Right renal pelvis (tissue), 4 donors: ENCODE measurements at regions not wholly inside any gene's neighbourhood (a gene's known extent, or its start where the extent isn't known, plus 50 kb on each side); places are given as distances from the start of the nearest gene placed in this dataset.

Experiments
- DNase-seq, 4 donors: peaks; one replicate each; pipeline ENCODE4 v3.0.0-alpha.2; 2013; ENCODE audit warnings: low read depth in 4 of 4, low spot score in 3 of 4, missing footprints in 1 of 4

DNA sequence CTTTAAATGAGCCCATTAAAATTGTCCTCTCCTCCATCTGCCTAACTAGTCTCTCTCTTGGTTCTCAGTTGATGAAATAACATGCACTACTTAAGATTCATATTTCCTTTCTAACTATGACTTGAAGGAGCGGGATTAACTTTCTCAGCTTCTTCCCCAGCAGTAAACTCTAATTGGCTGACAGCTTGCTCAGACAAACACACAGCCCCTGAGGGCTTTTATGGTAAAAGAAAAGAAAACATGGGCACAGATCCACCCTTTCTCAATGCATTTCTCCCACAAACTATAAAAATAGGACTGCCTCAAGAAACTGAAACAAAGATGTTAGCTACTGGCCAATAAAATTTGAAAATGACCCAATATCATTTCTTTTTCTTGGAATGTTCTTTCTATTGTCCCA lies 703.1 kb downstream of the ADGRL2 start:
- DNase-seq = no peak

GRCh38 chr1:82499022-82499421 lies 698.3 kb downstream of the ADGRL2 start:
- DNase-seq = peak in 1 of 4 donors; percentile 31

GRCh38 chr1:82494117-82494516 lies 693.4 kb downstream of the ADGRL2 start:
- no peak for DNase-seq

GRCh38 chr1:82492159-82492558 lies 691.4 kb downstream of the ADGRL2 start:
- DNase-seq = peak in 1 of 4 donors; percentile 28

DNA sequence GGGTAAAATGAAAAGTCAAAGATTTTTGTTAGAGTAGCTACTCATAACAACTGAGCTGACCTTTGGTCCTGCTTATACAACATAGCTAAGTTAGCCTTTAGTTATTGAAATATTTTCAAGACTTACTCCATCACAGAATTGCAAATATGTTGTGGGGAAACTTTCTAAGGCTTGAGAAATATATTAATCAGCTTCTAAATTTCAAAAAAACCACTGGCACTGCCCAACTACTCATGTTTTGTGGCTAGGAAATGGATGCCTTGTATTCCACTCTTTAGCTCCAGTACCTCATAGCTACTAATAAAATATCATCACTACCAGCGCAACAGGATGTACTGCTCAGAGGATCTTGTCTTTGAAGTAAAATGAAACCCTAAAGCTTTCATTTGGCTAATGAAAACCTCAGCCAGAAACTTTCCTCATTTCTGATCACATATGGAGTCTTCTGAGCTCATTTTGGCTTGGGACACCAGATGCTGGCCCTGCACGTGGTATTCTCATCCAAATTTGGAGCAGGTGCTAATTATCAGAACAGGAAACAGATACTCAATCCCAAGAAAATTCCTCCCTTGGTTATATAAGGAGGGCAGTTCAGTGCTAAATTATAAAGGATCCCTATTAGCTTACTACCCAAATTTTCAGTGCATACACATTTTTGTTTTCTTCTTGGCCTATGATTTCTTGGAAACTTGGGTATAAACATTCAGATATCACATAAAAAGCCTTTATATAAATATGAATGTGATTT lies 690.7 kb downstream of the ADGRL2 start:
- DNase-seq = no peak

- DNase-seq = no peak
Observed at GRCh38 chr1:82487778-82488177, 687.0 kb downstream of the ADGRL2 start.

GRCh38 chr1:82486969-82487368 lies 686.2 kb downstream of the ADGRL2 start:
- DNase-seq = no peak

- DNase-seq = no peak
Observed at GRCh38 chr1:82486468-82486867, 685.7 kb downstream of the ADGRL2 start.

DNA sequence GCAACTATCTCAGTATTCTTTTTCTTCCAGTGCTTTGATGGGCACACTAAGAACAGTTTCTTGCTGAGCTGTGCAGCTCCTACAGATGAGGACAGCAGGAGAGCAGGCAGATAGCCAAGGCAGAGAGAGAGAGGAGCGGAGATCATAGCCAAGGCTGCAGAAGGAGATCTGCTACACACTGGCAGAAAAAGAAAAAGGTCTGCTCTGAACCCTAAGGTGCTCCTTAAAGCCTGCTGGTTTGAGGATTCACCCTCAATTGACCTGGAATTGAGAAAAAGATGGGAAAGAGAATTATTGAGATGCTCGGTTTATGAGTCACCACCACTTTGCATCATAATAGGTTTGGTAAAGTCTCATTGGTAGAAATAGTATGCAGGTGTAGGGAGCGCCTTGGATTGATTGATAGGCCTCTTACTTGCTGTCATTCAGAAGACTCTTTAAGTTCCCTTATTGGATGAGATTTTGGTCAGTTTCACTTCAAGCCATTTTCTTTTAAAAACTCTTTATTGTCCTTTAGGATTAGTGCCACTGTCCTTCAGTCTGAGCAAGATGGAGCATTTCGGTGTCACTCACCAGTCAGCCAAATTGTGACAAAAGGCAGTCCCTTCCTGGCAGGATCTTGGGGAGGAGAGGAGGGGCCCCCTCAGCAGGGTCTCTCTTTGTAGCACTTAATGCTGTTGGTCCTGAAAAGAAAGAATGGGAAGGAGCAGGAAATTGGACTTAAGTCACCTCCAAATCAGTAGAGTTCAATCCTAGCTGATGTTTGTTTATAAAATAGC lies 685.0 kb downstream of the ADGRL2 start:
- no peak for DNase-seq

- no peak for DNase-seq
Observed at GRCh38 chr1:82483146-82483545, 682.4 kb downstream of the ADGRL2 start.

DNA sequence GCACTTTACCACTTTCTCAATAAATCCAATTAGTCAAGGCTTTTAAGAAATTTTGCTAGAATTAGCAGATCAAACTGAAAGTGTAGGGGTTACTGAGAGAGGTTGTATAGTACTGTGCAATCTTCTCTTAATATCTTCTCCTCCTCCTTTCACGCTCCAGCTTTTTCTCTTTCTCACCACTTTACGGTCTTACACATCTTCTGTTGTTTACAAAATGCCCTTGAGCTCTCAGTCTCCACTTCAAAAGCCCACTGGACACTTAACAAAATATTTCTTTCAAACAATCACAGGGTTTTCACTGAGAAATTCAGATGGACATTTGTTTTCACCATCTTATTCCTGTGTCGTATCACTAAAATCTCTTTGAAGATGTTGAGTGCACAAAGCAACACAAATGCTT lies 678.2 kb downstream of the ADGRL2 start:
- no peak for DNase-seq

DNA sequence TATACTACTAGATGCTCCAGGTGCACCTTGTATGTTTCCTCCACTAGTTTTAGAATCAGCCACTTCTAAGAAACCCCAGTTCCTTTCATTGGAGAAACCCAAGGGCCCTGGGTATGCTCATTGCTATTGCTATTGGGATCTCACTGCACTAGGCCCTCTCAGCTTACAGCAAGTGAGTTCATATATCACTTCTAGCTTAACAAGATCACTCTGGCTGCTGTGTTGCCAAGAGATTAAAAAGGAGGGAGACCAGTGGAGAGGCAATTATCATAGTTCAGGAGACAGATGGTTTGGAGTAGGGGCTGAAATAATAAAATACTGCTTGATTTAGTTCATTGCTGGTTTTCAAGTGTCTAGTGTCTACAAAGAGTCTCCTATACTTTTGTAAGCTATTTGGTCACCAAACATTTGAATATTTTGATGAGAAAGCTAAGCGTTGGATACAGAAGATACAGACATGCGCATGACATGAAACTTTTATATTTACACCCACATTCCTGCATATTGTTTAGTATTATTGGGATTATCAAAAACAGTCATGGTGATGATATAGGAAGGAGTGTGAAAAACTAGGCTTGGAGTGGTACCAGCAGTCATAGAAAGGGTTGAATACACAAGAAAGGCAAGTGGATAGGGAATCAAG lies 671.9 kb downstream of the ADGRL2 start:
- DNase-seq = no peak

- no peak for DNase-seq
Observed at GRCh38 chr1:82466891-82467290, 666.2 kb downstream of the ADGRL2 start.

DNA sequence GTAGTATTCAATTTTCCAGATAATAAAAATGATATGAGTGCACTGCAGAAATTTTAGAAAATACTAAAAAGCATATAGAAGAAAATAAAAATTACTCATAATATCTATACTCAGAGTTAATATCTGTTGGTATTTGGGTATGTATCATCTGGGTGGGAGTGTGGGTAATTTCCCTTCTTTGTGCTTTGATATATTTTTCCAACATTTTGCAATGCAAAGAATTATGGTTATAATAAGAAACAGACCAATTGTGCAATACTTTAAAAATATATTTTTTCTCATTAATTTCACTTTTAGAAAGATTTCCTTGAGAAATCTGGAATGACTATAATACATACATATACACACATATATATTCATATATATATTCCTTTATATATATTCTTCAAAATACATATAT lies 665.7 kb downstream of the ADGRL2 start:
- no peak for DNase-seq

DNA sequence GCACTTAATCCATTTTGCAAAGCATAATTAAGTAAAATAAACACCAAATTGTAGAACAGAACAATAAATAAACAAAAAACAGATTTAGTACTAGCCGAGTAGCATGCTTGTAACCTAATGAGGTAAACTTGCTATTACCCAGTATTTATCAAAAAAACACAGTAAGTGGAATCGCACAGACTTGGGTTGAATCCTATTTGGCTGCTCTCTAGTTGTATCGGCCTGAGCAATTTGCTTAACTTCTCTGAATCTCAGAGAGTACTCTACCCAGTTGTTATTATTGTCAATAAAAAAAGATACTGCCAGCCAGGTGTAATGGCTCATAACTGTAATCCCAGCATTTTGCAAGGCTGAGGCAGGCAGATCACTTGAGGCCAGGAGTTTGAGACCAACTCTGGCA lies 664.3 kb downstream of the ADGRL2 start:
- DNase-seq = no peak

GRCh38 chr1:82464362-82465001 lies 663.7 kb downstream of the ADGRL2 start:
- peak; percentile 51 to 84 (median 69) for DNase-seq

DNA sequence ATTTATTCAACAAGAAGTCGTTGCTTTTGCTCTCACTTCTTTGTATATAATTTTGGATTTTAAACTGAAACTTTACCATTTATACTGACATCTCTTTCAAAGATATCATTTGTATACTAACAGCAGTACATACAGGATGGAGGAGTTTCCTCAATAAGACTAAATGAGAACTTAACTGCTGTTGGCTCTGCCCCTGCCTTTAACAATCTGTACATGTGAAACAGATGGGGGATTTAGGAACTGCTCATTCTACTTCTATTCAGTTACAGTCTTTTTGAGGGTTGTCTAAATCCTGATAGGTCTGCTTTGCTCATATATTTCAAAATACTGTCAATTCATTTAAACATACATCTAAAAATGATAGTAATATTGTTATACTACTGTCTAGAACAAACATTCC lies 663.2 kb downstream of the ADGRL2 start:
- no peak for DNase-seq

DNA sequence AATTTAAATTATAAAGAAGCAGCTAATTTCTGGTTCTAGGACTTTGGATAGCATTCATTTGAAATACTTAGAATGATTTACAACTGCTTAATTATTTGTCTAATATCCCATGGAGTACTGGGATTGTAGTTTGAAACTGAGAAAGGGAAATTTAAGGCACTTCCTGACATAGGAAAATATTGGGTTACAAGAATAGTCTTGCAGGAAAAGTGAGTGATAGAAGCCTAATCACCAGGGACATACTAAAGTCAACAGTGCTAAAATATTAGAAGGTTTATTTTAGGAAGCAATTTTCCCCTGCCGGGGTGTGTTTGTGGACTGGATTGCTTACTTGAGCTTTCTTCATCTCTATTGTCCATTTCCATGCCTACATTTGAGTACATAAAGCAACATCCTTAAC lies 661.6 kb downstream of the ADGRL2 start:
- no peak for DNase-seq

DNA sequence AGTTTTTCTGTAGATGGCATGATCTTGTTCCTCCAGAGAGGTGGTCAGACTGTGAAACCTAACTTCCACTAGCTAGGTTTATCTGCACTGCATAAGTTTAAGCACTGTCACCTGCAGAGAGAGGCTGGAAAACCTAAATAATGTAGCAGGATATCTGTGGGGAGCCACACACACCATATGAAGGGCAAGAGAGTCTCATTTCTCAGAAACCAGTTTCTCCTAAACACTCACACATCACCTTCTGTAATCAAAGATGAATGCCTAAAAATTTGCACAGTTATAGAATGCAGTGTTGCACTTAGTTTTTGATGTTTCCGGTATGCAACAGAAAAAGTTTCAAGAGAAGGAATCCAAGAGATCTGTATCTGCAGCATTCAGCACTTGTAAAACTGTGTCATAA lies 654.6 kb downstream of the ADGRL2 start:
- no peak for DNase-seq

DNA sequence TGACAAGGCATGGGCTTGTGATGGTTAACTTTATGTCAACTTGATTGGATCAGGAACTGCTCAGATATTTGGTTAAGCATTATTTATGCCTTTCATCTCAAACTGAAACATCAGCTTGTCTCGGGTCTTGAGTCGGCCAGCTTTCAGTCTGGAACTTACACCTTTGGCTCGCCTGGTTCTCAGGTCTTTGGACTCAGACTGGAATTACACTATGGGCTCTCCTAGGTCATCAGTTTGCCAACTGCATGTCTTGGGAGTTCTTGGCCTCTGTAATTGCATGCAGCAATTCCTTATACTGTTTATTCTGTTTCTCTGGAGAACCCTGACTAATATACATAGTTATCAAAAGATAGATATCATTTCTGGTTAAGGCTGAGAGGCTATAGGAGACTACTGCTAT lies 653.7 kb downstream of the ADGRL2 start:
- no peak for DNase-seq

- no peak for DNase-seq
Observed at GRCh38 chr1:82453511-82454185, 652.9 kb downstream of the ADGRL2 start.
